HG03378 (cell line): ENCODE measurements at regions not wholly inside any gene's neighbourhood (a gene's known extent, or its start where the extent isn't known, plus 50 kb on each side); places are given as distances from the start of the nearest gene placed in this dataset.
"Not testable (repeated sequence)": the region's sequence is repeated elsewhere in the genome, so short reads cannot be mapped to it uniquely, and the experiment has no call there.

Experiments
- ATAC-seq: cut with Tn5 transposase; IDR thresholded peaks from one replicate; pipeline ENCODE4 v1.9.1; 2021; ENCODE audit warnings: mild to moderate bottlenecking, moderate library complexity; ENCODE audit not compliant: unreplicated experiment

DNA sequence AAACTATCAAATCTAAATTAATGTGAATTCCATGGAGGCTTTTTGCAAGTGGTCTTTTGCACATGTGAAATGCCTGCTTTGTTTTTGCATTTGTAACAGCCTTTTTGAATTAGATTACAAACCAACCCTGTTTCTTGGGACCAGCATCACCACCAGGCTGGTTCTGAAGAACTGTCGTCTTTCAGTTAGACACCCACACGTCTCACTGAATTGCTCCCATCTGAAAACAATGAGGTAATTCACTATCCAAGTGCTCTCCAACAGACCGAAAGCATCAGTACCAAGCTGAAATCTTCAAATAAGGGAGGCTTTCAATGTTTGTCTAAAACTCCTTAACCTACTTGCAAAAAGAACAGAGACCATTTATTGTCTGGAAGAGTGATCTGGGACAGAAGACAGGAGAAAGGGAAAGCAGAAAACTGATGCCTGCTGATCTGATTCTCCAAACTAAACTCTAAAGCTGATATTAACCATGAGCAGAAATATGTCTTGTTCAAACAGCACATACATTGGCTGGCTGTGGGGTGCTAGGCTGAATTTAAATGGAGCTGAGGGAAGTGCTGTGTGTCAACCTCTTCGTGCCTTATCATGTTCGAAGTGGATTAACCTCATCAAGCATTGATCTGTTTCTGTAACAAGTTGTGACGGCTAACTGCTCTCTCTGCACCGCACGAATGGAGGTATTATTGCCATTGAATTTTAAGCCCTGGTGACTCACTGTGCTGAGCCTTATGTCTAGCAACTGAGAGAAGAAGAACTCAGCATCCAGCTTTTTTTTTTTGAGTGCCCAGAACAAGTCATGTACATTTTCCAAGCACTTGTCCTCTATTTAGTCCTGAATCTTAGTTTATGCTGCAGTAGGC lies 213.7 kb upstream of the P2RY1 start:
- ATAC-seq: no peak

GRCh38 chr3:152621967-152622810 lies 212.7 kb upstream of the P2RY1 start:
- no peak for ATAC-seq

DNA sequence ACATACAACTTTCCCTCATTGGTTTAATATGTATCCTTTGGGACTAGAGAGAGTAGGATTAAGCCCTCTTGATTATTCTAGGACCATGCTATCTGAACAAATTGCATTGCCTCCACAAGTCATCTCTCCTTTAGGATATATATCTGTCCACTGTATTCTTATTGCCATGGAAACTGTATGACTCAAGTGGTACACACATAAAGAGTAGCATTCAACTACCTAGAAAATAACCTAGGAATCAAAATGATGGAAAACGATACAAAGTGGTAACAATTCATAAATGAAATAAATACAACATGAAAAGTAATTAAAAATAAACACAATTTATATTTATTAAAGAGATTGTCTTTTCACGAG lies 212.1 kb upstream of the P2RY1 start:
- no peak for ATAC-seq

DNA sequence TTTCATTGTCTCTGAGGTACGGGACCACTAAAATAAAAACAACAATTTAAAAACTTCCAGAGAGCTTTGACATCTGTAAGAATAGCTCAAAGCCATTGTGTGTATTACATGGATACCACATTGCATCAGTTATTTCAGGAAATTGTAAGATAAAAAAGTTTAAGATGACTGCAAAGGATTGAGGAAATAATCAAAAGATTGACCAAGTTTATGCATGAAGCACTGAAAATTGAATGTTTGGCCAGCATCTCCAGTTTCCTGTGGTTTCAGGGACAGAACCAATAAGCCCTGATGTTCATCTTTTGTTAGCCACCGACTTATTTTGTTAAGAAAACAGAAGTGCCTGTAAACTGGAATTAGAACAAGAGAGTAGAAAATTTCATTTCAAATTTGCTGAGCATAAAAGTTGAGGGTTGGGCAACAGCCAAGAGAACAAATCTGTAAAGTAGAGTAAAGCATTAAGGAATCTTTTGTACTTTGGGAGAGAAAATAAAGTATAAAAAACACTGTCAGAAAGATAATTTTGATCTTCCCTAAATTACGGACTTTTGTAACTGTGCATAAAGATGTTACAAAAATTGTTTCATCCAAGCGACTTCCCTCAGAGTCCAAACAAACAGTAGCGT lies 211.5 kb upstream of the P2RY1 start:
- no peak for ATAC-seq

- no peak for ATAC-seq
These were observed 208.7 kb upstream of the P2RY1 start for GRCh38 chr3:152626226-152626625.

GRCh38 chr3:152628496-152628895 lies 206.4 kb upstream of the P2RY1 start:
- no peak for ATAC-seq

DNA sequence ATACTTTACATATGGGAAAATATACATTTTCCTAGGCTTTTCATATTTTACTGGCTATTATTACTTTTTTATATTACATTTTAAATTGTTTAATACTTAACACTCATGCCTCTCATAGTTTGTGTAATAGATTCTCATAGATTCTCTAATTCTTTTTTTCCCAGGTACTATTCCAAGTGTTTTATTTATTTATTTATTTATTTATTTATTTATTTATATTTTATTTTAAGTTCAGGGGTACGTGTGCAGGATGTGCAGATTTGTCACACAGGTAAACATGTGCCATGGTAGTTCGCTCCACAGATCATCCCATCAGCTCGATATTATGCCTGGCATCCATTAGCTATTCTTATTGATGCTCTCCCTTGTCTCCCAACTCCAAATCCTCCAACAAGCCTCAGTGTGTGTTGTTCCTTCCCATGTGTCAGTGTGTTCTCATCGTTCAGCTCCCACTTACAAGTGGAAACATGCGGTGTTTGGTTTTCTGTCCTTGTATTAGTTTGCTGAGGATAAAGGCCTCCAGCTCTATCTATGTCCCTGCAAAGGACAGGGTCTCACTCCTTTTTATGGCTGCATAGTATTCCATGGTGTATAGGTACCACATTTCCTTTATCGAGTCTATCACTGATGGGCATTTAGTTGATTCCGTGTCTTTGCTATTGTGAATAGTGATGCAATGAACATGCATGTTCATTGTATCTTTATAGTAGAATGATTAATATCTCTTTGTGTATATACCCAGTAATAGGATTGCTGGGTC lies 205.4 kb upstream of the P2RY1 start:
- no peak for ATAC-seq

DNA sequence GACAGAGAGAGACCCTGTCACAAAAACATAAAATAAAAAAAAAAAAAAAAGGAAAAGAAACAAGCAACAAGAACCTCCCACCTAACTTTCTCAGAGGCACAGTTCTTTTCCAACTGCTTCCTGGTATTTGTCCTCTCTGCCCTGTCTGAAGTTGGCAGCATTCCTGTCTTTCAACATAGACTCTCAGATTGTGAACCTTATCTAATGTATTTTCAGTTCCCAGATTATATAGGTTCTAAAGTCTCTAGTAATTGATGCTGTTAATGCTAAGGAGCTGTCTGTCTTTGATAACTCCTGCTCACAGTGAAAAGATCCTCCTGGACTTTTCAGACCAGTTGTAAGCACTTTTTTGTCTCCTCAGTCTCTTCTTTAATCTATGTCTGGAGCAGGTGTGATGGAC lies 199.5 kb upstream of the P2RY1 start:
- ATAC-seq: no peak

- ATAC-seq: no peak
These were observed 198.3 kb upstream of the P2RY1 start for GRCh38 chr3:152636651-152637050.

DNA sequence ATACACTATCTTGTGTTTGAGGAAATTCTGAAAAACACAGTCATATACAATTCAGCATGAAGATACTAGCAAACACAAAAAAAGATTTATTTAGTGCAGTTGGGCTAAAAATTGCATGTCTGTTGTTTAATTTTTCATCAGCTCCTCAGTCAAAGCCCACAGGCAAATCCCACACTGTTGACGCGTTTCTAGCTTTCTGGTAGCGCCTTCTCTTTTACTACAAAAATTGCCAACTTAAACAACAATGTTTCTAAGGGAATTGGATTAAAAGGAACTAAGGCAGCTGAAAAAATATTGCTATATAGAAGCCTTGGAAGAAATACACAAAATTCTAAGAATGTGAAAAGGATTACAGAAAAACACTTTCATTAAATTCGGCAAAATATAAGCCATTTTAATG lies 196.7 kb upstream of the P2RY1 start:
- no peak for ATAC-seq

DNA sequence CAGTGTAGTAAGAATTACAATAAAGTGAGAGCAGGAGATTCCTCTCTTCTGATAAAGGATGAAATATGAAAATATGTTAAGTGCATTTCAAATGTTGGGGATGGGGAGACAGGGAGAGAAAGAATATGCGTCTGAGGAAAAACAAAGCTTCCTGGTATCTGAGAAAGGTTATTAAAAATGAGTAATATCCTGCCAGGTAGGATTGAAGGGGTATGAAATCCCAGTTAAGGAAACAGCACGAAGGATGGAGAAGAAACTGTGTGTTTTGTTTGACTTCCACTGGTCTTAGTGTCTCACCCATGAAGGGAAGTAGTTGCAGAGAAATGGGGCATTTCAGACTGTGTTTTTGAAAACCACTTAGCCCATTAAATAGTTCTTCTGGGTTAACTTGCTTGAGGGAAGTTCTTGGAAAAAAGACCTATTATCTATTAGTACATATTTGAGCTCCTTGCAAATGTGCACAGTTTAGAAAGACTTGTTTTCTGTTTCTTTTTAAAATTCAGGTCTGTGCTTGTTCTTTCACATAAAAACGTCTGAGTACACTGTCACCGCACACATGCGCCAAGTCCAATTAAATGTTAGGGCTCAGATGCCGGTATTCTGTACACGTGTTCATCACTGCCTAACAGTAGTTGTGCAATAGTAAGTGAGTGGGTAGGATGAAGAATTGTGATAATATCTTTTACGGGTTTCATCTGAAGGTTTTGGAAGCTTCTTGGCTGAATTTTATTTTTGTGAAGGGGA lies 196.1 kb upstream of the P2RY1 start:
- ATAC-seq: no peak

DNA sequence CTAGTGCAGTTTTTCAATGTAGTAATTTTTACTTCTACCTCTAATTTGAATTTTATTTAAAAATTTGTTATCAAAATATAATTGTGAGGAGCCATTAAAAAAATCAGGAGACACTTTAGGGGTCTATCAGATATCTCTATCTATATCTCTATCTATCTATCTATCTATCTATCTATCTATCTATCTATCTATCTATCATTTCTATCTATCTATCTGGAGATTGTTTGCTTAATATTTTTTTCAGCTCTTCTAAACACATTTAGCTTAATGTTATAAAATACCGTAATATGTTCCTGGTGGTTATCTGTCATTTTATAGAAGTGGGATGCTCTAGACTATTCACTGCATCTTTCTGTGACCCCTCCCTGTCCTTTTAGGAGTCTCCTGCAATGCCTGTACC lies 193.7 kb upstream of the P2RY1 start:
- ATAC-seq: no peak

DNA sequence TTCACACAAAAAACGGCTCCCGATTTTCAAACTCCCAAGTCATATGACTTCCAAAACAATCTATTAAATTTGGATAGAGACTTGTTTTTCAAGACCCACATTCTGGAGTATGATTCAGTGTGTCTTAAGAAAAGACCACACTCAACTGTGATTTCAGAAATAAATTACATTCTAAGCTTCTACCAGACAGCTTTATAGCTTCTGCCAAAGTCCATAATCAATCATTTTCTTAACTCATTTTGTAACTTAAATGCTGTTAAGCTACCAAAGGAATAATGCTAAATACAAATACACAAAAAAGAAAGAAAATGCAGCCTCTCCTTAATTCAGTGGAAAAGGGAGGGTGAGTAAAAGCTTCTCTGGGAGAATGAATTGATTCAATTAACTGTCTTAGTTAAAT lies 192.3 kb upstream of the P2RY1 start:
- no peak for ATAC-seq

- ATAC-seq: no peak
These were observed 190.5 kb upstream of the P2RY1 start for GRCh38 chr3:152644478-152644877.

- ATAC-seq: no peak
These were observed 188.9 kb upstream of the P2RY1 start for GRCh38 chr3:152646004-152646403.

GRCh38 chr3:152650177-152650576 lies 184.8 kb upstream of the P2RY1 start:
- no peak for ATAC-seq

GRCh38 chr3:152650923-152651322 lies 184.0 kb upstream of the P2RY1 start:
- not testable (repeated sequence) for ATAC-seq

DNA sequence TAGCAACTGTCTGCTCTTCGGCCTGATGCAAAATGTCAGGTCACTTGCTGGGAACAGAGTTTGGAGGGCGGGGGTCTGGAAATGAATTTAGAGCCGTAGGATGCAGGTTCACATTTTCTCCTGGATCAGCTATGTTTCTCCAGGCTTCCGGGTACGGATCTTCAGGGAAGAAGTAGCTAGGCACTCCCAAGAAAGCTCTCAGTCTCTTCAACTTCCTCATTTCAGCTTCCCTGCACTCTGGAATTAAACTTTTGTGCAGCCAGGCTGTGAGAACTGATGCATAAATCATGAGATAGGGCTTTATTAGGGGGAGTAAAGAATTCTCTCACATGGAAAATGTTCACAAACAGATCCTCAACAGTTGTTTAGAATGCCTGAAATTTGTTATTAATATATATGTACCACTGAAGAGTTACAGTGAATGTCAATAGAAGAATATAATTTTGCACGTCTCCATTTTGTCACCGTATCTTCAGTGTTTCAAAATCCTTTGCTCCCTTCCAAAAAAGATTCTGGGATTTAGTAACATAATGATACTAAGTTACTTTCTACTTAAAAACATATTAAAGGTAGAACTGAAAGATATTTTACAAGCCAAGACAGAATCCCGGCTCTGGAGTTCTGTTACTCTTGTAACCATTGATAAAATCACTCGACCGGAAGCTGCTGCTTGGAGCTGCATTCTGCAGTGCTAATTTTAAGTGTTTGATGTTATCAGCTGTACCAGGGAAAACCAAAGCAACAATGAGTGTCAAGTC lies 178.5 kb upstream of the P2RY1 start:
- no peak for ATAC-seq

GRCh38 chr3:152656972-152657355 lies 178.0 kb upstream of the P2RY1 start:
- no peak for ATAC-seq
